ACHN (cell line): ENCODE measurements at regions not wholly inside any gene's neighbourhood (a gene's known extent, or its start where the extent isn't known, plus 50 kb on each side); places are given as distances from the start of the nearest gene placed in this dataset.
"Not testable (repeated sequence)": the region's sequence is repeated elsewhere in the genome, so short reads cannot be mapped to it uniquely, and the experiment has no call there.

Experiments
- DNase-seq: peaks from one replicate; pipeline ENCODE4 v3.0.0-alpha.2; 2015
- in situ Hi-C: cut with HindIII; loops from 2 replicates; pipeline ENCODE4 v1.10.0; 2017; ENCODE audit warnings: low sequenced_read_pairs, low pct_ligation_motif_present, low pct_unique_long_range_greater_than_20kb

DNA sequence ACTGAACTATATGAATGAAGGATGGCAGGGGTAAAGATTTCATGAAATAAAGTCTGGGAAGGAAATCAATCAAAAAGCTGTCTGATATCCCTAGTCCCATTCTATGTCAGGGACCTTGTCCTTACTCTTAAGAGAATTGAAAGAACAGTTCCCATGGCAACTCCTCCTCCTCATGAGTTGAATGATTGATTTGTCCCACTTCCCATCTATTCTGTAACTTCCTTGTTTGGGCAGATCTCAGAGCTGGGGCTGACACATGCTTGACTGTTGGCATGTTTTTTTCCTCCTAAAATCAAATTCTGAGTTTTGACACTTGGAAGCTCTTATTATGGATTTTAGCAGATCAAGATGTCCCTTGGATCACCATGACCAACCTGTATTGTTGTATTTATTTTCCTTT lies 1138.6 kb upstream of the CDH8 start:
- in situ Hi-C loops: no loop called here
- DNase-seq: no peak

DNA sequence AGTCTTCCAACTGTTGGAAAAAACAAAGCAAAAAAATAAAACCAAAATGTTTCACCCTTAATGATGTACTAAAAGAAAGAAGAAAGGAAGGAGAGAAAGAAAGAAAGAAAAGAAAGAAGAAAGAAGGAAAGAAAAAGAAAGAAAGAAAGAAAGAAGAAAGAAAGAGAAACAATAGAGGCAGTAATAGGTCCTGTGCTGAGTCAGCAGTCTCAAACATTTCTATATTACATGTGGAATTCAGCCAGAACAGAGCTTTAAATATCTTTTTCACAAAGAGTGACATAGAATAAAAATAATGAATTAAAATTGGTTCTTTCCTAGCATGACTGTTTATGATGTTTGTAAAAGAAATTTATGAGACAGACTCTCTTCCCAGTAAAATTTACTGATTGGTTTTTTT lies 1135.3 kb upstream of the CDH8 start:
- in situ Hi-C loops: no loop called here
- DNase-seq: no peak

DNA sequence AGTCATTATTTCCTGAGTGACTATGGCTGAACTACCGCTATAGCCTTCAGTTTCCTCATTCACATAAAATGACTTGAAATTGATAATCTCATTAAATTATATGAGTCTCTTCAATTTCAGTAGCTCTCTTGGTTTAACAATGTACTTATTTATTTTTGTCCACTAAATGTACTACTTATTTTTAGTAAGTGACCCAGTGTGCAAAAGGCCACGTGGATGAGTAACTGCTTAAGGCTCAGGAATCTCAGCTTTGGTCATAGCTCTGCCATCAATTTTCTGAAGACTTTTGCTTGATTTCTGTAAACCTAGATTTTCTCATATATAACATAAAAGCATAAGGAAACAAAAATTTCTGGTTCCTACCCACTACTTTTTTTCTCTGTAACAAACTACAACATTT lies 1132.9 kb upstream of the CDH8 start:
- no peak for DNase-seq
- in situ Hi-C loops: no loop called here

- no peak for DNase-seq
- in situ Hi-C loops: no loop called here
Observed at GRCh38 chr16:63157818-63158217, 1121.6 kb upstream of the CDH8 start.

DNA sequence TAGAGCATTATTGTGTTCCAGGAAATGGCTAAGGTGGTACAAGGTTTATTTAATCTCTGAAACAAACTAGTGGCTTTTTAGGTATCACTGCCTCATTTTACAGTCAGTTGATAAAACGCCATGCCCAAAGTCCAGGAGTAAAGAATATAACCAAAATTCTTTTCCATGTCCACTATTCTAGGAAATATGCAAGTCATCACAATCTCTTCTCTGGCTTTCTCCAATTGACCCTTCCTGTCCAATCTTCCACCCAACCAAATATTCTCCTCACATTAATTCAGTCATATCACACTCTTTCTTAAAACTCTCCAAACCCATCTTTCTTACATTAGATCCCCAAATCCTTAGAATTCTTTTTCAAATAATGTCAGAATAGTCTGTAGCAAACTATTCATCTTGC lies 1110.0 kb upstream of the CDH8 start:
- in situ Hi-C loops: no loop called here
- DNase-seq: no peak

DNA sequence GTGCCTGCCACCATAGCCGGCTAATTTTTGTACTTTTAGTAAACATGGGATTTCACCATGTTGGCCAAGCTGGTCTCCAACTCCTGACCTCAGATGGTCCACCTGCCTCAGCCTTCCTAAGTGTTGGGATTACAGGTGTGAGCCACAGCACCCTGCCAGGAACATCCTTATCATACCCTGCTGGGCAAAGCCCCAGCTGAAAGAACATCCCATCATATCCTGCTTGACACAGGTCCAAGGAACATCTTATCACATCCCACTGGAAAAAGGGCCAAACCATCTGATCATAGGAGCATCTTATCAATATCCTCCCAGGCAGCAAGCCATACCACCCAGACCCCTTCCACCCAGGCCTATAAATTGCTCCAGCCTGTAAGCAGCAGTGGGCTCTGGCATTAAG lies 1109.2 kb upstream of the CDH8 start:
- in situ Hi-C loops: no loop called here
- no peak for DNase-seq

DNA sequence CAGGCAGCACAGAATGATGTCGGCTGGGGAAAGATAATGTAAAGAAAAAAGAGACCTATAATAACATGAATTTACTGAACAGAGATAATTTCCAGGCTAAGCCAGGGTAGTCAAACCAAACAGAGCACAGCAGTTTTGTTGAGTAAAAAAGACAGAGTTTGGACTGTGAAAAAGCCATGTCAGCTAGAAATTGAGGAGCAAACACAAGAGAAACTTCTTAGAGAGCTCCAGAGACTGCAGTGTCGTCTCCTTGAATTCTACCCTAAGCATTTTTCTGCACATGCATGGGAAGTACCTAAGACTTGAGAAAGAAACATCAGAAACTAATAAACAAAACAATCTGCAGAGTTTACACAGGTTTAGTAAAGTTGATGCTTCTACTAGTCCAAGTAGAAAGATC lies 1098.8 kb upstream of the CDH8 start:
- in situ Hi-C loops: no loop called here
- DNase-seq: no peak

DNA sequence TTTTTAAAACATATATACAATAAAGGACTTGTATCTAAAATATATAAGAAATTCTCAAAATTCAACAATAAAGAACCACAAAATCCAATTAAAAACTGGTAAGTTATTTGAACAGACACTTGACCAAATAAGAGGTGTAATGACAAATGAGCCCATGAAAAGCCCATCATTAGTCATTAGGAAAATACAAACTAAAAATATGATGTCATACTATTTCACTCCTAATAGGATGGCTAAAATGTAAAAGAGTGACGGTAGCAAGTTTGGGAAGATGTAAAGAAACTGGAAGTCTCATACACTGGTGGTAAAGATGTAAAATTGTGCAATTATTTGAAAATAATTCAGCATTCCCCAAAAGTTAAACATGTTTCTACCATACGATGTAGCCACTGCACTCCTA lies 1095.3 kb upstream of the CDH8 start:
- DNase-seq: no peak
- in situ Hi-C loops: no loop called here

DNA sequence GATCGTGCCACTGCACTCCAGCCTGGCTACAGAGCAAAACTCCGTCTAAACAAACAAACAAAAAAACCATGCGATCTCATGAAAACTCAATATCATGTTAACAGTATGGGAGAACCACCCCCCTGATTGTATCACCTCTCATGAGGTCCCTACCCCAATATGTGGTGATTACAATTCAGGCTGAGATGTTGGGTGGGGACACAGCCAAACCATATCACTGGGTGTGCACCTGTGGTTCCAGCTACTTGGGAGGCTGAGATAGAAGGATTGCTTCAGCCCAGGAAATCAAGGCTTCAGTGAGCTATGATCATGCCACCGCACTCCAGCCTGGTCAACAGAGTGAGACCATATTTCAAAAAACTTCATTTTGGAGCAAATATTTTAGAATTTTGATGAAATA lies 1094.7 kb upstream of the CDH8 start:
- in situ Hi-C loops: no loop called here
- no peak for DNase-seq

DNA sequence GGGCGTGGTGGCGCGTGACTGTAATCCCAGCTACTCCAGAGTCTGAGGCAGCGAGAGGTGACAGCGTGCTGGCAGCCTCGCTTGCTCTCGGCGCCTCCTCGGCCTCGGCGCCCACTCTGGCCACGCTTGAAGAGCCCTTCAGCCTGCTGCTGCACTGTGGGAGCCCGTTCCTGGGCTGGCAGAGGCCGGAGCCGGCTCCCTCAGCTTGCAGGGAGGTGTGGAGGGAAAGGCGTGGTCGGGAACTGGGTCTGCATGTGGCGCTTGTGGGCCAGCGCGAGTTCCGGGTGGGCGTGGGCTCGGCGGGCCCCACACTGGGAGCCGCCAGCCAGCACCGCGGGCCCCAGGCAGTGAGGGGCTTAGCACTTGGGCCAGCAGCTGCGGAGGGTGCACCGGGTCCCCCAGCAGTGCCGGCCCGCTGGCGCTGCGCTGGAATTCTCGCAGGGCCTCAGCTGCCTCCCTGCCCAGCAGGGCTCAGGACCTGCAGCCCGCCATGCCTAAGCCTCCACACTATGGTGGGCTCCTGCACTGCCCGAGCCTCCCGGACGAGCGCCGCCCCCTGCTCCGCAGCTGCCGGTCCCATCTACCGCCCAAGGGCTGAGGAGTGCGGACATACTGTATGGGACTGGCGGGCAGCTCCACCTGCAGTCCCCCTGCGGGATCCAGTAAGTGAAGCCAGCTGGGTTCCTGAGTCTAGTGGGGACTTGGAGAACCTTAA lies 1093.3 kb upstream of the CDH8 start:
- in situ Hi-C loops: no loop called here
- DNase-seq: no peak

DNA sequence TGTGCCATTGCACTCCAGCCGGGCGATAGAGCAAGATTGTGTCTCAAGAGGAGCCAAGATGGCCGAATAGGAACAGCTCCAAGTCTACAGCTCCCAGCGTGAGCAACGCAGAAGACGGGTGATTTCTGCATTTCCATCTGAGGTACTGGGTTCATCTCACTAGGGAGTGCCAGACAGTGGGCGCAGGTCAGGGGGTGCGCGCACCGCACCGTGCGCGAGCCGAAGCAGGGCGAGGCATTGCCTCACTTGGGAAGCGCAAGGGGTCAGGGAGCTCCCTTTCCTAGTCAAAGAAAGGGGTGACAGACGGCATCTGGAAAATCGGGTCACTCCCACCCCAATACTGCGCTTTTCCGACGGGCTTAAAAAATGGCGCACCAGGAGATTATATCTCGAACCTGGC lies 1083.7 kb upstream of the CDH8 start:
- in situ Hi-C loops, DNase-seq: not testable (repeated sequence)

GRCh38 chr16:63100082-63100481 lies 1063.8 kb upstream of the CDH8 start:
- DNase-seq: no peak
- in situ Hi-C loops: no loop called here

GRCh38 chr16:63096857-63097256 lies 1060.6 kb upstream of the CDH8 start:
- in situ Hi-C loops: no loop called here
- DNase-seq: no peak

GRCh38 chr16:63092736-63093135 lies 1056.5 kb upstream of the CDH8 start:
- no peak for DNase-seq
- in situ Hi-C loops: no loop called here

DNA sequence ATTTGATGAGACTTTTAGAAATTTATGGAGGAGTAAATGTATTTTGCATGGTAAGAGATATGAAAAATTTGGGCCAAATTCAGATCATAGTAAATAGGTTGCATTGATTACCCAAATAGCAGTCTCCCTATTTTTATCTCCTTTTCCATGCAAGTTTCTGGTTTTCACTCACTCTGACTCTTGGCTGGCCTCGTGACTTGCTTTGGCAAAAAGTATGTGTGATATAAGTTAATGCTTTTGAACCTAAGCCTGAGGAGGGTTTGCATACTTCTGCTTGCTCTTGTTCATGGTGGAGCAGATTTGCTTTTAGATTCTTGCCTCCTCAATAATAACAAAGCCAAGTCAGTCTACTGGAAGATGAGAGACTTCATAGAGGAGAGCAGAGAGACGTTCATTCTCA lies 1045.9 kb upstream of the CDH8 start:
- no peak for DNase-seq

GRCh38 chr16:63080746-63081145 lies 1044.5 kb upstream of the CDH8 start:
- DNase-seq: no peak

More for the DNA sequence above, 1045.9 kb upstream of the CDH8 start:
- in situ Hi-C loops: no loop called here

GRCh38 chr16:63069047-63069446 lies 1032.8 kb upstream of the CDH8 start:
- in situ Hi-C loops: no loop called here
- DNase-seq: no peak

More at GRCh38 chr16:63080746-63081145, 1044.5 kb upstream of the CDH8 start:
- in situ Hi-C loops: no loop called here

GRCh38 chr16:63067141-63067540 lies 1030.9 kb upstream of the CDH8 start:
- no peak for DNase-seq
- in situ Hi-C loops: no loop called here

GRCh38 chr16:63066552-63066951 lies 1030.3 kb upstream of the CDH8 start:
- in situ Hi-C loops: no loop called here
- no peak for DNase-seq

GRCh38 chr16:63061319-63061718 lies 1025.1 kb upstream of the CDH8 start:
- in situ Hi-C loops: no loop called here
- DNase-seq: no peak

DNA sequence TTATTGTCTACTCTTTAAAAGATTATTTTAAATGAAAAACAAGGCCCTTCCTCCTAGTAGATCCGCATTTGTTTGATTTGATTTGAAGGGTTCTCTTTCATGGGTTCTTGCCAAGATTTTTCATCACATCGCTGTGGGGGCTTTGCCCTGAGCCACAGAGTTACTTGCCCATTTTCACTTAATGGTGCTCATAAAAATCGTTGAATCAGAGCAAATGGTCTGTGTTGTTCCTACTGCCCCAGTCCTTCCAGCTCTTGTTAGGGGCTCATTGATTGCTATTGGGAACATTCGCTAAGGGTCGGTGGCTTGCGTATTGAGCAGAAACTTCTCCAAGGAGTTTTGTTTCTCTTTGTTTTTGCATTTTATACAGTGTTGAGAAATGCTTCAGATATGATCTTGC lies 1023.4 kb upstream of the CDH8 start:
- no peak for DNase-seq
- in situ Hi-C loops: no loop called here
